Heart left ventricle (tissue), 16 donors: ENCODE measurements at regions not wholly inside any gene's neighbourhood (a gene's known extent, or its start where the extent isn't known, plus 50 kb on each side); places are given as distances from the start of the nearest gene placed in this dataset.

Experiments used
- ATAC-seq, 4 donors: fragments of 200-7000 bp; cut with Tn5 transposase; one replicate each; pipeline ENCODE4 v1.9.1; 2020 to 2022; ENCODE audit warnings: moderate library complexity in 4 of 4, mild to moderate bottlenecking in 3 of 4, moderate number of reproducible peaks in 1 of 4
- DNase-seq, 5 donors: peaks; one replicate each; pipeline ENCODE4 v3.0.0-alpha.2; 2020
- H3K27ac ChIP-seq, 12 donors: fragments of 200-600 bp; sonication (generic) in 4 of 12; one replicate each; pipeline versions ENCODE4 v1.5.0 to v1.8.0; 2016 to 2022; ENCODE audit warnings: mild to moderate bottlenecking in 2 of 12
- H3K27me3 ChIP-seq, 9 donors: fragments of 200-600 bp; sonication (generic) in 2 of 9; one replicate each; pipeline versions ENCODE4 v1.5.1 to v1.8.0; 2016 to 2022; ENCODE audit warnings: mild to moderate bottlenecking in 3 of 9
- H3K36me3 ChIP-seq, 9 donors: fragments of 200-600 bp; sonication (generic) in 2 of 9; one replicate each; pipeline versions ENCODE4 v1.5.0 to v1.8.0; 2018 to 2022; ENCODE audit warnings: mild to moderate bottlenecking in 2 of 9
- H3K4me1 ChIP-seq, 12 donors: fragments of 200-600 bp; sonication (generic) in 4 of 12; one replicate each; pipeline versions ENCODE4 v1.5.0 to v1.8.0; 2016 to 2022; ENCODE audit warnings: mild to moderate bottlenecking in 3 of 12
- H3K4me3 ChIP-seq, 12 donors: fragments of 200-600 bp; sonication (generic) in 4 of 12; one replicate each; pipeline versions ENCODE4 v1.5.0 to v1.8.0; 2017 to 2022; ENCODE audit warnings: mild to moderate bottlenecking in 9 of 12, moderate library complexity in 4 of 12
- H3K9me3 ChIP-seq, 12 donors: fragments of 200-600 bp; sonication (generic) in 4 of 12; one replicate each; pipeline versions ENCODE4 v1.5.0 to v1.8.0; 2016 to 2022; ENCODE audit warnings: mild to moderate bottlenecking in 1 of 12
- CTCF ChIP-seq, 12 donors: fragments of 200-600 bp; sonication (generic) in 4 of 12; IDR thresholded peaks; one replicate each; pipeline versions ENCODE4 v1.5.0 to v1.8.0; 2018 to 2022; ENCODE audit warnings: antibody characterized with exemption in 12 of 12, mild to moderate bottlenecking in 5 of 12
- POLR2A ChIP-seq, 2 donors: fragments of 450-650 bp; IDR thresholded peaks; one replicate each; pipeline ENCODE4 v1.6.1; 2017; ENCODE audit warnings: antibody characterized with exemption in 2 of 2, mild to moderate bottlenecking in 2 of 2, moderate library complexity in 2 of 2
- WGBS, 4 donors: extraction: QIAGEN DNeasy Blood & Tissue Kit in 2 of 4; methylation state at CpG; one replicate each; pipeline versions ENCODE4 v1.1.5 to v1.1.7; 2013 to 2018; 5-methylcytosine and 5-hydroxymethylcytosine counted together
- intact Hi-C, 10 donors: fragments of 100-400 bp; cut with DNase I; formaldehyde crosslinking; loops; one replicate each; pipeline versions ENCODE4 v1.11.1 to v1.14.2; 2022
- donor health status: ischemic (EF 13 %, LVEDD 7.1; RV severe dilation, severe dysfunction).
- donor health status: healthy with polysubstance abuse.
- donor health status: DM: no; HTN: yes; CAD: no.
- donor health status: DM: no; HTN: no; CAD: no.
- donor health status: ischemic (EF 25% LVEDD 6.9; RV normal size, moderate dysfunction).
- donor health status: ischemic (EF 25% LVEDD 5.7; RV mildly dilated, moderate dysfunction).
- donor health status: healthy.
- donor health status: DM: yes; HTN: yes; CAD: no.
- donor health status: ischemic (EF 35%, LVEDD 5.7; RV mildly dilated, moderate dysfunction).
- donor health status: nonischemic (EF 11% LVEDD 7.7; RV severe dilation, severe dysfunction).
- donor health status: DM: yes; HTN: yes; CAD: no.
- donor health status: PGD.
- donor health status: ischemic (EF 29% LVEDD 5.4; RV normal size, mild dysfunction).
- donor health status: nonischemic (EF 23%, LVEDD 6.1; RV moderate dilation, normal function).

GRCh38 chr2:146267093-146267492, 1577.7 kb upstream of the ACVR2A start:
- H3K9me3 ChIP-seq = no peaks in the 10 kb centered on the region
- no peaks in the 10 kb centered on the region for H3K36me3 ChIP-seq

GRCh38 chr2:146265656-146266055, 1579.2 kb upstream of the ACVR2A start:
- DNase-seq (no peak), ATAC-seq (no peak)
- no peak for TF ChIP-seq POLR2A (IDR thresholded peaks at IDR 0.05)
- no peak for TF ChIP-seq CTCF (IDR thresholded peaks at IDR 0.05)
- Histone ChIP-seq H3K4me3 (no peak overlapping the region), H3K27ac (no peak overlapping the region), H3K9me3 (no peaks in the 10 kb centered on the region), H3K36me3 (no peaks in the 10 kb centered on the region), H3K27me3 (no peaks in the 10 kb centered on the region), H3K4me1 (no peaks in the 10 kb centered on the region)
- intact Hi-C loops = no loop called here
- 75 to 87% (median 82%) methylated on average over 6 of the region's 6 CpGs for WGBS, 4 donors

More at GRCh38 chr2:146267093-146267492, 1577.7 kb upstream of the ACVR2A start:
- H3K27ac ChIP-seq = no peak overlapping the region
- H3K4me3 ChIP-seq = no peak overlapping the region
- ATAC-seq = no peak
- H3K27me3 ChIP-seq = no peaks in the 10 kb centered on the region
- no peaks in the 10 kb centered on the region for H3K4me1 ChIP-seq
- DNase-seq = no peak
- TF ChIP-seq POLR2A (IDR thresholded peaks at IDR 0.05) = no peak
- TF ChIP-seq CTCF (IDR thresholded peaks at IDR 0.05) = no peak
- intact Hi-C loops = no loop called here

GRCh38 chr2:146262606-146263005, 1582.2 kb upstream of the ACVR2A start:
- Histone ChIP-seq H3K4me3 (no peak overlapping the region), H3K36me3 (no peaks in the 10 kb centered on the region), H3K27ac (no peak overlapping the region), H3K27me3 (no peaks in the 10 kb centered on the region), H3K4me1 (no peaks in the 10 kb centered on the region), H3K9me3 (no peaks in the 10 kb centered on the region)
- 75 to 85% (median 80%) methylated on average over 4 of the region's 4 CpGs for WGBS, 4 donors
- DNase-seq (no peak), ATAC-seq (no peak)
- intact Hi-C loops = no loop called here
- TF ChIP-seq POLR2A (IDR thresholded peaks at IDR 0.05) (no peak), CTCF (IDR thresholded peaks at IDR 0.05) (no peak)

- Histone ChIP-seq H3K36me3 (no peaks in the 10 kb centered on the region), H3K4me3 (no peak overlapping the region), H3K27me3 (no peaks in the 10 kb centered on the region), H3K9me3 (no peaks in the 10 kb centered on the region), H3K4me1 (no peaks in the 10 kb centered on the region), H3K27ac (no peak overlapping the region)
- WGBS, 4 donors = 44 to 53% (median 51%) methylated on average over 5 of the region's 5 CpGs
- DNase-seq (no peak), ATAC-seq (no peak)
- intact Hi-C loops = no loop called here
- TF ChIP-seq POLR2A (IDR thresholded peaks at IDR 0.05) (no peak), CTCF (IDR thresholded peaks at IDR 0.05) (no peak)
Observed at GRCh38 chr2:146260551-146260950, 1584.3 kb upstream of the ACVR2A start.
